NB4 (cell line): ENCODE measurements at regions not wholly inside any gene's neighbourhood (a gene's known extent, or its start where the extent isn't known, plus 50 kb on each side); places are given as distances from the start of the nearest gene placed in this dataset.

Experiments
- MAX ChIP-seq: IDR thresholded peaks from 2 replicates; pipeline ENCODE4 v1.6.1; 2011; ENCODE audit warnings: low read depth, low read length
- MYC ChIP-seq: IDR thresholded peaks from 2 replicates; pipeline ENCODE4 v1.6.1; 2011; ENCODE audit warnings: low read depth, low read length
- POLR2A ChIP-seq: IDR thresholded peaks from 2 replicates; pipeline ENCODE4 v1.6.1; 2011; ENCODE audit warnings: mild to moderate bottlenecking; ENCODE audit not compliant: insufficient read length; ENCODE audit errors: extremely low read depth
- TF ChIP-seq, protein P1 (sequence below): IDR thresholded peaks from one replicate; pipeline ENCODE4 v1.5.1; 2012; ENCODE audit warnings: low read depth, low read length

GRCh38 chr6:154592199-154592860, 81.8 kb upstream of the CNKSR3 start:
- TF ChIP-seq POLR2A (no peak), MYC (no peak), MAX (no peak)
- TF ChIP-seq, protein P1, sequence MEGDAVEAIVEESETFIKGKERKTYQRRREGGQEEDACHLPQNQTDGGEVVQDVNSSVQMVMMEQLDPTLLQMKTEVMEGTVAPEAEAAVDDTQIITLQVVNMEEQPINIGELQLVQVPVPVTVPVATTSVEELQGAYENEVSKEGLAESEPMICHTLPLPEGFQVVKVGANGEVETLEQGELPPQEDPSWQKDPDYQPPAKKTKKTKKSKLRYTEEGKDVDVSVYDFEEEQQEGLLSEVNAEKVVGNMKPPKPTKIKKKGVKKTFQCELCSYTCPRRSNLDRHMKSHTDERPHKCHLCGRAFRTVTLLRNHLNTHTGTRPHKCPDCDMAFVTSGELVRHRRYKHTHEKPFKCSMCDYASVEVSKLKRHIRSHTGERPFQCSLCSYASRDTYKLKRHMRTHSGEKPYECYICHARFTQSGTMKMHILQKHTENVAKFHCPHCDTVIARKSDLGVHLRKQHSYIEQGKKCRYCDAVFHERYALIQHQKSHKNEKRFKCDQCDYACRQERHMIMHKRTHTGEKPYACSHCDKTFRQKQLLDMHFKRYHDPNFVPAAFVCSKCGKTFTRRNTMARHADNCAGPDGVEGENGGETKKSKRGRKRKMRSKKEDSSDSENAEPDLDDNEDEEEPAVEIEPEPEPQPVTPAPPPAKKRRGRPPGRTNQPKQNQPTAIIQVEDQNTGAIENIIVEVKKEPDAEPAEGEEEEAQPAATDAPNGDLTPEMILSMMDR, result no peak
